ENCODE measurements at regions not wholly inside any gene's neighbourhood (a gene's known extent, or its start where the extent isn't known, plus 50 kb on each side); places are given as distances from the start of the nearest gene placed in this dataset.

DNA sequence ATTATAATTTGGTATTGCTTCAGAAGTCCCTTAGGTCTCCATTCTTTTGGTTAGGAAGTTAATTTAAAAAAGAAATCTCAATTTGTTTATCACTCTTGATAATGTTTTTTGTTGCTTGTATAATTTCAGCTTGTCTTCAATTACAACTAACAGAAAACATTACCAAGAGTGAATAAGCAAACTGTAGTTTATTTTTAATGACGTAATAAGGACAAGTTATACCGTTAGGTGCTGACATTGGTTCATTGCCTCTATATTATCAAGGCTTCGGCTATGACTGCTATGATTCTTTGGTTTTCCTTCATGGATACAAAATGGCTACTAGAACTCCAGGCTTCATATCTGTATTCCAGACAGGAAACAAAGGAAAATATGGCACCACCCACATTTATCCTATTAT lies 220.6 kb downstream of the PTGER3 start:
- TF ChIP-seq, protein P1, sequence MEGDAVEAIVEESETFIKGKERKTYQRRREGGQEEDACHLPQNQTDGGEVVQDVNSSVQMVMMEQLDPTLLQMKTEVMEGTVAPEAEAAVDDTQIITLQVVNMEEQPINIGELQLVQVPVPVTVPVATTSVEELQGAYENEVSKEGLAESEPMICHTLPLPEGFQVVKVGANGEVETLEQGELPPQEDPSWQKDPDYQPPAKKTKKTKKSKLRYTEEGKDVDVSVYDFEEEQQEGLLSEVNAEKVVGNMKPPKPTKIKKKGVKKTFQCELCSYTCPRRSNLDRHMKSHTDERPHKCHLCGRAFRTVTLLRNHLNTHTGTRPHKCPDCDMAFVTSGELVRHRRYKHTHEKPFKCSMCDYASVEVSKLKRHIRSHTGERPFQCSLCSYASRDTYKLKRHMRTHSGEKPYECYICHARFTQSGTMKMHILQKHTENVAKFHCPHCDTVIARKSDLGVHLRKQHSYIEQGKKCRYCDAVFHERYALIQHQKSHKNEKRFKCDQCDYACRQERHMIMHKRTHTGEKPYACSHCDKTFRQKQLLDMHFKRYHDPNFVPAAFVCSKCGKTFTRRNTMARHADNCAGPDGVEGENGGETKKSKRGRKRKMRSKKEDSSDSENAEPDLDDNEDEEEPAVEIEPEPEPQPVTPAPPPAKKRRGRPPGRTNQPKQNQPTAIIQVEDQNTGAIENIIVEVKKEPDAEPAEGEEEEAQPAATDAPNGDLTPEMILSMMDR (IDR thresholded peaks at IDR 0.05), result no peak
- no peak for TF ChIP-seq POLR2A (IDR thresholded peaks at IDR 0.05)
- TF ChIP-seq POLR2AphosphoS5 (IDR thresholded peaks at IDR 0.05), result no peak
